HG02759 (cell line): ENCODE measurements at regions not wholly inside any gene's neighbourhood (a gene's known extent, or its start where the extent isn't known, plus 50 kb on each side); places are given as distances from the start of the nearest gene placed in this dataset.
"Not testable (repeated sequence)": the region's sequence is repeated elsewhere in the genome, so short reads cannot be mapped to it uniquely, and the experiment has no call there.

ENCODE experiments used
- ATAC-seq: cut with Tn5 transposase; IDR thresholded peaks from one replicate; pipeline ENCODE4 v1.9.1; 2021; ENCODE audit warnings: mild to moderate bottlenecking, moderate library complexity; ENCODE audit not compliant: unreplicated experiment

- ATAC-seq = no peak
Measured at GRCh38 chr7:69225259-69225943, 372.9 kb upstream of the AUTS2 start.

DNA sequence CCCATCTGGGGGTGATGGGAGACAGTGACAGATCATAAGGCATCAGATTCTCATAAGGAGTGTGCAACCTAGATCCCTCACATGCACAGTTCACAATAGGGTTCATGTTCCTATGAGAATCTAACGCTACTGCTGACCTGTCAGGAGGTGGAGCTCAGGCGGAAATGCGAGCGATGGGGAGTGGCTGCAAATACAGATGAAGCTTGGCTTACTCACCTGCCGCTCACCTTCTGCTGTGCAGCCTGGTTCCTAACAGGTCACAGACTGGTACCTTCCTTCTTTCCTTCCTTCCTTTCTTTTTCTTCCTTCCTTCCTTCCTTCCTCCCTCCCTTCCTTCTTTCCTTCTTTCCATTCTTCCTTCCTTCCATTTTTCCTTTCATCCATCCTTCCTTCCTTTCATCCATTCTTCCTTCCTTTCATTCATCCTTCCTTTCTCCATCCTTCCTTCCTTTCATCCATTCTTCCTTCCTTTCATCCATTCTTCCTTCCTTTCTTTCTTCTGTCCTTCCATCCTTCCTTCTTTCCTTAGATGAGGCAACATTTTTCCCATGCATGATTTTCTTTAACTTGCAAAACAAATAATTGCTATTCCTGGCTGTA, 370.0 kb upstream of the AUTS2 start:
- ATAC-seq = no peak

GRCh38 chr7:69232445-69233376, 365.6 kb upstream of the AUTS2 start:
- no peak for ATAC-seq

GRCh38 chr7:69237541-69237940, 360.7 kb upstream of the AUTS2 start:
- no peak for ATAC-seq

DNA sequence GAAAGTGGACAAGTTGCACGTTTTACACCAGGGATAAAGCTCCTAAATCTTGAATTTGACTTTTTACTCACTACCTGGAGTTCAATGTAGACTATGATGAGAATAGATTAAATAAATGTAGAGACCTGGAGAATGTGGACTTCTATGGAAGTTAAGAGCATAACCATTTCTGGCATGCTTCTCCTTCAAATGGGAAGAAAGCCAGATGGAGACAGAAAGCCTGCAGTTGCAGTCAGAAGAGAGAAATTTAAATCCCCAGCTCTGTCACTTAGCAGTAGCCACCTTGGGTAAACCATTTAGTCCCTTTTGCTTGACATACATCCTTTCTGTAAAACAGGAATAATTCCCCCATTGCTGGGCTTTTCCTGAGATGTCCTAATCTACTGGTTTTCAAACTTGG, 355.3 kb upstream of the AUTS2 start:
- no peak for ATAC-seq

- no peak for ATAC-seq
Measured at GRCh38 chr7:69244701-69245100, 353.6 kb upstream of the AUTS2 start.

GRCh38 chr7:69245646-69246045, 352.6 kb upstream of the AUTS2 start:
- no peak for ATAC-seq

GRCh38 chr7:69246758-69247157, 351.5 kb upstream of the AUTS2 start:
- ATAC-seq = no peak

DNA sequence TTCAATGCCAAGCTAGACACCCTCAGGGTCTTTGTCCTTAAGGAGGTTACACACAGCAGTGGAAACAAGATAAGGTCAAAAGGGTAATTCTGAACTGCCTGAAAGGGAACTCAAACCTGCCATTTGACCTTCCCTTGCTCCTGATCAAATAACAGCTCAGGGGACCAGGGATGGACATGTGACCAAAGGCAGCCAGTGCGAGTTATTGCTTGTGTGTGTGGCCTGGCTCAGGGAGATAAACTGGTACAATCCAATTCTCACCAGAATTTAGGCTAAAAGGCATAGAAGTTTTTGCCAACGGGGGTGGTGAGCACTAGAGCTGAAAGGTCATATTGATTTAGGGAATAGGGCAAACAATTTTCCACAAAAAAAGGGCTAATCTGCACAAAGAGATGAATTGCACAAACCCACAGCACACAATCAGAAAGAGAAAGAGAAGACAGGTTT, 349.9 kb upstream of the AUTS2 start:
- ATAC-seq = not testable (repeated sequence)

DNA sequence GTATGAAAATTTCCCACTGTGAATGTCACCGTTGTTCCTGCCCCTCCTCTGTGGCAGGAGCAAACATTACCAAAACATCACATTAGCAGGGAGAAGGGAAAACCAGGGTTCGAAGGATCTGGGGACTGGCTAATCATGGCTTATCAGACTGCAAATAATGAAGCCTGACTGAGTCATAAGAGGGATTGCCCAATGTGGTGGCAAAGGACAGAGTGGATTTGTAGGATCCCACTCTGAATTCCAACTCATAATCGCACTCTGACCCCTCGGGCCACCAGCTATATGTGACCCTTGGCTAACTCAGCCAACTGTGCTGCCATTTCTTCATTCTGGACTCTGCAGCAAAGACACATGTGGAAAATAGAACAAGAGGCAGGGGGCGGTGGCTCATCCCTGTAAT, 347.3 kb upstream of the AUTS2 start:
- no peak for ATAC-seq

DNA sequence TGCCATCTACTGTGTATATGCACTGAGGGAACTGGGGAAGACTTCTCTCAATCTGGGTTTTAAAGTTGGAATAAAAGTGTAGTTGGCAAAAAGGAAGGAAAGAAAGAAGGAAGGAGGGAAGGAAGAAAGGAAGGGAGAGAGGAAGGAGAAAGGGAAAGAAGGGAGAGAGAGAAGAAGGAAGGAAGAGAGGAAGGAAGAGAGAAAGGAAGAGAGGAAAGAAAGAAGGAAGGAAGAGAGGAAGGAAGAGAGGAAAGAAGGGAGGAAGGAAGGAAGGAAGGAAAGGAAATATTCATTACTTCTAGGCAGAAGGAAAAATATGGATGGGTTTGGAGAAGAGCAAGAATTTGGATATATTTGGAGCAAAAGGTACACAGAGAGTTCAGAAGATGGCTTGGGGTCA, 343.6 kb upstream of the AUTS2 start:
- no peak for ATAC-seq

DNA sequence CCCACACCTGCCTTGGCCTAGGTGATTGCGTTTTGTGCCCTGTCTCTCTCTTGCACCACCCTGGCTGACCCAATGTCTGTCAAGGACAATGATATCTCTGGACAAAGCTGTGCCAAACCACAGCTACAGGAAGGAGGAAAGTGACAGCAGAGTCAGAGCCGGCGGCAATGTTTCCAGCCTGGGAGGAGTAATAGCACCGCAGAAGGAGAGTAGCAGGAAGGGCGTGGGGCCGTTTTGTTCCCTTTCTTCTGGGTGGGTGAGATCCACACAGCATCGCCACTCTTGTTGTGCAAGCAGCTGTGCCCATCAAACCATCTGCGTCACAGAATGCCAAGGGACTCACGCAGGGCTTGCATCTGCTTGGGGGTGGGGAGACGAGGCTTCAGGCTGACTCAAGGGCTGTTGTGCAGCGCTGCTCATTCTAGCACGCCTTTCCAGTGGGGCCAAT, 341.6 kb upstream of the AUTS2 start:
- no peak for ATAC-seq

GRCh38 chr7:69257592-69257991, 340.7 kb upstream of the AUTS2 start:
- ATAC-seq = no peak

DNA sequence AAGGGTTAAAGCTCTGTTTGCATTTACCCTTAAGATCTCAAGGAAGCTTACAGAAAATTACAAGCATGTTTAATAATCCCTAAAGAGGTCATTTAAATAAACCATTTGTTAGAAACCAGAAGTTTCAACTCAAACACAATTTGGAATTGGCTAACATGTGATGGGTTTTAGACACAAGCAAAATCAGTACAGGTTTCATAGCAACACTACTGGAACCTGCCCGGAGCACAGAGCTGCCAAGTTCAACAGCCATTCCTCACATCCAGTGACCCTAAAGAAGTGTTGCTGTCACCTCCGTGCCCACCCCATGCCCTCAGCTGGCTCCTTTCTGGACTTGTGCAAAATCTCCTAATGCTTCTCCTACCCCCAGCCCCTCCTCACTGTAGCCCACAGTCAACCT, 338.8 kb upstream of the AUTS2 start:
- ATAC-seq = no peak

- ATAC-seq = no peak
Measured at GRCh38 chr7:69260023-69260422, 338.3 kb upstream of the AUTS2 start.

DNA sequence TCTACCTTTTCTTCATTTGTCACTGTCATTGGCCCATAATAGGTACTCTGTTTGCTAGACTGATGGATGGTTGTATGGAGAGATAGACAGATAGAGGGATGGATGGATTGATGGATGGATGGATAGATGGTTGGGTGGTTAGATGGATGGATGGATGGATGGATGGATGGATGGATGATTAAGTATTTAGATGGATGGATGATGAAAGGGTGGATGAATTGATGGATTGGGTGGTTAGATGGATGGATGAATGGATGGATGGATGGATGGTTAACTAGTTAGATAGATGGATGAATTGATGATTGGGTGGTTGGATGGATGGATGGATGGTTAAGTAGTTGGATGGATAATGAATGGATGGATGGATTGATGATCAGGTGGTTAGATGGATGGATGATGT, 334.7 kb upstream of the AUTS2 start:
- ATAC-seq = no peak

GRCh38 chr7:69269806-69270205, 328.5 kb upstream of the AUTS2 start:
- ATAC-seq = no peak

GRCh38 chr7:69272101-69272500, 326.2 kb upstream of the AUTS2 start:
- ATAC-seq = no peak

DNA sequence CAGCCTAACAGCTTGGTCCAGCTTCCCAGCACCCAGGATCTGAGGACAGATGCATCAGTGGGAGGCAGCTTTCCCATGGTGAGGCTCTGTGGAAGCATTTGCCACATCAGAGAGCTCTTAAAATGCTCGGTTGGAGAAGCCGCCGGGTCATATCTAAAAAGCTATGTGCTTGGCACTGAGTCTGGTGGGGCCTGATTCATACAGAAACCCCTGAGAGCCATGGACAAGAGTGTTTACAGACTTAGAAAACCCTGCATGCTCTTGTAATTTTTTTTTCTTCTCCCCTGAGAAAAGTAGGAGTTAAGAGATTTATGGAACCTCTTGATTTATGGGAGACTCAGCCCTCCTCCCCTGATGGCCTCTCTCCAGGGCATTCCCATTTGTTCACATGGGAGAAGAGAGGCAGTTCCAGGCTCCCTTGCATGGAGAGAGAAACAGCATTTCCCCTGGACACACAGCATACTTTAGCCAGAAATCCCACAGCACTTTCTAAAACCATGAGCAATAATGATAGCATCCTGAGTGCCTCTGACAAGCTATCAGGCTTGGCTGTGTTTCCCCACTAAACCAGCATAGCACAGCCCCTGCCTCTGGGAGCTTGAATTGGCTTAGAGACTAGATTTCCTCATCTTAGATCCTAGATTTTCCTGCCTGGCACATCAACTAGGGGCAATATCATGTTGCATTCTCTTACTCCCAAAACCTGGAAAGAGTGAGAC, 322.1 kb upstream of the AUTS2 start:
- no peak for ATAC-seq

GRCh38 chr7:69277366-69277765, 320.9 kb upstream of the AUTS2 start:
- no peak for ATAC-seq

GRCh38 chr7:69282946-69283345, 315.3 kb upstream of the AUTS2 start:
- ATAC-seq = no peak
